ENCODE measurements at regions not wholly inside any gene's neighbourhood (a gene's known extent, or its start where the extent isn't known, plus 50 kb on each side); places are given as distances from the start of the nearest gene placed in this dataset.

DNA sequence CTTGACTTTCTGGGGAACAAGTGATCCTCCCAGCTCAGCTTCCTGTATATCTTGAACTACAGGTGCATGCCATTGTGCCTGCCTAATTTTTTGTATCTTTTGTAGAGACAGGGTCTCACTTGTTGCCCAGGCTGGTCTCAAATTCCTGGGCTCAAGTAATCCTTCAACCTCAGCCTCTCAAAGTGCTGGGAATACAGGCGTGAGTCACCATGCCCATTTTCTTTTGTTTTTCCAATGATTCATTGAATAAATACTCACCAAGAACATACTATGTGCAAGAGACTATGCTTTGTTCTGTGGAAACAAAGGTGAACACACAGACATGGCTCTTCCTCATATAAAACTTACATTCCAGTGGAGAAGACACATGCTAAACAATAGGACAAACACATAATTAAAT, 407.8 kb upstream of the DAB1 start:
- Histone ChIP-seq H3K9ac (ENCODE audit: low read length) (no peak overlapping the region), H3K27me3 (replicated peaks in 1 of 4; ENCODE audit: control extremely low read depth in 1 of 4, control insufficient read depth in 3 of 4, insufficient read depth in 4 of 4, low read length in 3 of 4) (no peaks in the 10 kb centered on the region), H3K4me2 (replicated peaks; ENCODE audit: low read depth, low read length, poor library complexity, severe bottlenecking) (no peak overlapping the region), H3K36me3 (replicated peaks in 1 of 2; ENCODE audit: control extremely low read depth in 1 of 2, control insufficient read depth in 1 of 2, extremely low read depth in 1 of 2, insufficient read depth in 2 of 2, low read length in 1 of 2) (no peaks in the 10 kb centered on the region), H3K4me1 (ENCODE audit: control insufficient read depth in 2 of 2, insufficient read depth in 2 of 2, low read length in 2 of 2) (no peaks in the 10 kb centered on the region), H4K20me1 (ENCODE audit: control insufficient read depth, insufficient read depth, low read length, poor library complexity, severe bottlenecking) (no peaks in the 10 kb centered on the region), H3K9me3 (ENCODE audit: control extremely low read depth in 1 of 3, control insufficient read depth in 2 of 3, insufficient read depth in 1 of 3, low read length in 2 of 3) (no peaks in the 10 kb centered on the region), H3K4me3 (ENCODE audit: control extremely low read depth in 1 of 5, extremely low read depth in 1 of 5, insufficient read depth in 1 of 5, low read depth in 2 of 5, low read length in 4 of 5) (no peak overlapping the region), H3K79me2 (ENCODE audit: control insufficient read depth, insufficient read depth, low read length) (no peaks in the 10 kb centered on the region), H2AFZ (ENCODE audit: insufficient read depth, low read depth, low read length, poor library complexity, severe bottlenecking) (no peak overlapping the region), H3K27ac (ENCODE audit: low read length in 2 of 2) (no peak overlapping the region)
- Mint-ChIP-seq H3K27ac (no peak overlapping the region), H3K4me3 (no peak overlapping the region), H3K9me3 (ENCODE audit: insufficient read depth) (no peaks in the 10 kb centered on the region), H3K4me1 (no peaks in the 10 kb centered on the region), H3K27me3 (peaks cover 3% of the 10 kb centered on the region)
- no CpG with 5 or more reads among the region's 1 CpG for WGBS (ENCODE audit: insufficient coverage)
- CTCF ChIA-PET: no interaction called here
- ATAC-seq (ENCODE audit: low read depth) (no peak), DNase-seq (no peak)
- intact Hi-C loops (cut with micrococcal nuclease): no loop called here
- TF ChIP-seq, protein P1, sequence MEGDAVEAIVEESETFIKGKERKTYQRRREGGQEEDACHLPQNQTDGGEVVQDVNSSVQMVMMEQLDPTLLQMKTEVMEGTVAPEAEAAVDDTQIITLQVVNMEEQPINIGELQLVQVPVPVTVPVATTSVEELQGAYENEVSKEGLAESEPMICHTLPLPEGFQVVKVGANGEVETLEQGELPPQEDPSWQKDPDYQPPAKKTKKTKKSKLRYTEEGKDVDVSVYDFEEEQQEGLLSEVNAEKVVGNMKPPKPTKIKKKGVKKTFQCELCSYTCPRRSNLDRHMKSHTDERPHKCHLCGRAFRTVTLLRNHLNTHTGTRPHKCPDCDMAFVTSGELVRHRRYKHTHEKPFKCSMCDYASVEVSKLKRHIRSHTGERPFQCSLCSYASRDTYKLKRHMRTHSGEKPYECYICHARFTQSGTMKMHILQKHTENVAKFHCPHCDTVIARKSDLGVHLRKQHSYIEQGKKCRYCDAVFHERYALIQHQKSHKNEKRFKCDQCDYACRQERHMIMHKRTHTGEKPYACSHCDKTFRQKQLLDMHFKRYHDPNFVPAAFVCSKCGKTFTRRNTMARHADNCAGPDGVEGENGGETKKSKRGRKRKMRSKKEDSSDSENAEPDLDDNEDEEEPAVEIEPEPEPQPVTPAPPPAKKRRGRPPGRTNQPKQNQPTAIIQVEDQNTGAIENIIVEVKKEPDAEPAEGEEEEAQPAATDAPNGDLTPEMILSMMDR (IDR thresholded peaks at IDR 0.05): no peak
- no peak for TF ChIP-seq EZH2 (IDR thresholded peaks at IDR 0.05; ENCODE audit: borderline replicate concordance, insufficient read depth, low read depth, low read length, poor library complexity, severe bottlenecking)
- POLR2A ChIA-PET: no interaction called here

DNA sequence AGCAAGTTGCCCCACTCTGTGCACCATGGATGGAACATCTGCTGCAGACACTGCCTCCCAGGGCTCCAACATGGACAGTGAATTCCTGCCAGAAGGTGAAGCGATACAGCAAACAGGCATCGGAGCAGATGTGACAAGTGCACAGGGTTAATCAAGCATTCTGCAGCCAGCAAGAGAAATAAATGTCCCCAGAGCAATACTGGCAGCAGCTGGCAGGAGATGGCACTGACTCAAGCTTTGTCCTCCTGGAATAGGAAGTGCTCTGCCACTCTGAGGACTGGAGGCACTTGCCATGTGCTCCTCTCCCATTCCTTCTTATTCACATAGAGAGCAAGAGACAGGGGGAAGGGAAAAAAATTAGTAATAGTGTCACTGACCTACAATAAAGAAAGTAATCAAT, 402.7 kb upstream of the DAB1 start:
- H3K4me2 ChIP-seq (replicated peaks; ENCODE audit: low read depth, low read length, poor library complexity, severe bottlenecking): no peak overlapping the region
- ATAC-seq (ENCODE audit: low read depth): no peak
- H3K4me1 Mint-ChIP-seq: no peaks in the 10 kb centered on the region
- H3K9ac ChIP-seq (ENCODE audit: low read length): no peak overlapping the region
- H3K27me3 Mint-ChIP-seq: peaks cover 3% of the 10 kb centered on the region
- WGBS (ENCODE audit: insufficient coverage): 94% methylated on average over 2 of the region's 2 CpGs
- CTCF ChIA-PET: no interaction called here
- H3K4me3 Mint-ChIP-seq: no peak overlapping the region
- H3K9me3 Mint-ChIP-seq (ENCODE audit: insufficient read depth): no peaks in the 10 kb centered on the region
- H3K27ac Mint-ChIP-seq: no peak overlapping the region
- H3K27me3 ChIP-seq (replicated peaks in 1 of 4; ENCODE audit: control extremely low read depth in 1 of 4, control insufficient read depth in 3 of 4, insufficient read depth in 4 of 4, low read length in 3 of 4): no peaks in the 10 kb centered on the region
- H3K9me3 ChIP-seq (ENCODE audit: control extremely low read depth in 1 of 3, control insufficient read depth in 2 of 3, insufficient read depth in 1 of 3, low read length in 2 of 3): no peaks in the 10 kb centered on the region
- no peak overlapping the region for H2AFZ ChIP-seq (ENCODE audit: insufficient read depth, low read depth, low read length, poor library complexity, severe bottlenecking)
- H3K4me3 ChIP-seq (ENCODE audit: control extremely low read depth in 1 of 5, extremely low read depth in 1 of 5, insufficient read depth in 1 of 5, low read depth in 2 of 5, low read length in 4 of 5): no peak overlapping the region
- no peaks in the 10 kb centered on the region for H3K36me3 ChIP-seq (replicated peaks in 1 of 2; ENCODE audit: control extremely low read depth in 1 of 2, control insufficient read depth in 1 of 2, extremely low read depth in 1 of 2, insufficient read depth in 2 of 2, low read length in 1 of 2)
- H3K4me1 ChIP-seq (ENCODE audit: control insufficient read depth in 2 of 2, insufficient read depth in 2 of 2, low read length in 2 of 2): no peaks in the 10 kb centered on the region
- H3K79me2 ChIP-seq (ENCODE audit: control insufficient read depth, insufficient read depth, low read length): no peaks in the 10 kb centered on the region
- no peaks in the 10 kb centered on the region for H4K20me1 ChIP-seq (ENCODE audit: control insufficient read depth, insufficient read depth, low read length, poor library complexity, severe bottlenecking)
- intact Hi-C loops (cut with micrococcal nuclease): no loop called here
- POLR2A ChIA-PET: no interaction called here
- DNase-seq: no peak
- TF ChIP-seq, protein P1 (IDR thresholded peaks at IDR 0.05): no peak
- TF ChIP-seq EZH2 (IDR thresholded peaks at IDR 0.05; ENCODE audit: borderline replicate concordance, insufficient read depth, low read depth, low read length, poor library complexity, severe bottlenecking): no peak
- no peak overlapping the region for H3K27ac ChIP-seq (ENCODE audit: low read length in 2 of 2)
